Testis (tissue), 2 donors: ENCODE measurements at regions not wholly inside any gene's neighbourhood (a gene's known extent, or its start where the extent isn't known, plus 50 kb on each side); places are given as distances from the start of the nearest gene placed in this dataset.

Source experiments
- POLR2A ChIP-seq: fragments of 450-650 bp; IDR thresholded peaks from one replicate; pipeline ENCODE4 v1.6.1; 2017; ENCODE audit warnings: antibody characterized with exemption, mild to moderate bottlenecking, moderate library complexity
- TF ChIP-seq, protein P1 (sequence below), 3 experiments: fragments of 450-650 bp in 2 of 3; fragments of 200-600 bp in 1 of 3; sonication (generic) in 1 of 3; IDR thresholded peaks; one replicate each; pipeline ENCODE4 v1.5.1; 2016 to 2019; ENCODE audit warnings: antibody characterized with exemption in 3 of 3, mild to moderate bottlenecking in 2 of 3, moderate library complexity in 1 of 3

DNA sequence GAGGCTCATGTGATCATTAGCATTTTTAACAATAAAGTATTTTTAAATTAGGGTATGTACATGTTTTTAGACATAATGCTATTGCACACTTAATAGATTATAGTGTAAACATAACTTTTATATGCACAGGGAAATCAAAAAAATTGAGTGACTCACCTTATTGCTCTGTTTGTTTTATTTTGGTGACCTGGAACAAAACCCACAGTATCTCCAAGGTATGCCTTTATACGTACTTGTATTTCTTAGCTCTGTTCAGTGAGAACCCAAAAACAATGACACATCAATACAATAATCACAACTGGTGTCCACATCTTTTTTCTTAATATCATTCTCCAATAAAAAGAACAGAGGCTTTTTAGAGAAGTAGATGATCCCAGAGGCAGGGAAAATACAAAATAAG is 112.2 kb downstream of the CYB561 start:
- TF ChIP-seq, protein P1, sequence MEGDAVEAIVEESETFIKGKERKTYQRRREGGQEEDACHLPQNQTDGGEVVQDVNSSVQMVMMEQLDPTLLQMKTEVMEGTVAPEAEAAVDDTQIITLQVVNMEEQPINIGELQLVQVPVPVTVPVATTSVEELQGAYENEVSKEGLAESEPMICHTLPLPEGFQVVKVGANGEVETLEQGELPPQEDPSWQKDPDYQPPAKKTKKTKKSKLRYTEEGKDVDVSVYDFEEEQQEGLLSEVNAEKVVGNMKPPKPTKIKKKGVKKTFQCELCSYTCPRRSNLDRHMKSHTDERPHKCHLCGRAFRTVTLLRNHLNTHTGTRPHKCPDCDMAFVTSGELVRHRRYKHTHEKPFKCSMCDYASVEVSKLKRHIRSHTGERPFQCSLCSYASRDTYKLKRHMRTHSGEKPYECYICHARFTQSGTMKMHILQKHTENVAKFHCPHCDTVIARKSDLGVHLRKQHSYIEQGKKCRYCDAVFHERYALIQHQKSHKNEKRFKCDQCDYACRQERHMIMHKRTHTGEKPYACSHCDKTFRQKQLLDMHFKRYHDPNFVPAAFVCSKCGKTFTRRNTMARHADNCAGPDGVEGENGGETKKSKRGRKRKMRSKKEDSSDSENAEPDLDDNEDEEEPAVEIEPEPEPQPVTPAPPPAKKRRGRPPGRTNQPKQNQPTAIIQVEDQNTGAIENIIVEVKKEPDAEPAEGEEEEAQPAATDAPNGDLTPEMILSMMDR (IDR thresholded peaks at IDR 0.05): no peak
- TF ChIP-seq POLR2A: no peak
